PC-9 (cell line): ENCODE measurements at regions not wholly inside any gene's neighbourhood (a gene's known extent, or its start where the extent isn't known, plus 50 kb on each side); places are given as distances from the start of the nearest gene placed in this dataset.

Experiments
- BruUV-seq: library from RNA; stranded (reverse); fragments of 400-500 nt; replicated peaks from 2 replicates; lab custom pipeline; 2021; lab: Mats Ljungman, UMichigan
- CTCF ChIA-PET: fragments of 300-600 bp; sonication (Branson Sonifier 250); formaldehyde crosslinking; loops from one replicate; lab custom pipeline; 2022; ENCODE audit warnings: antibody characterized with exemption; lab: Charles Lee
- POLR2A ChIA-PET: fragments of 300-600 bp; sonication (Branson Sonifier 250); formaldehyde crosslinking; loops from one replicate; lab custom pipeline; 2022; ENCODE audit warnings: antibody characterized with exemption; ENCODE audit not compliant: unreplicated experiment; lab: Charles Lee
- DNase-seq, 2 experiments: peaks; one replicate each; pipeline versions ENCODE4 v3.0.0 to v3.0.0-alpha.2; 2015 to 2022; ENCODE audit warnings: mixed read lengths in 1 of 2
- H2AFZ ChIP-seq: fragments of 200-600 bp; sonication (generic); 2 replicates; pipeline ENCODE4 v1.8.1; 2017; ENCODE audit warnings: antibody characterized with exemption
- H3F3A ChIP-seq: fragments of 200-600 bp; sonication (generic); 2 replicates; pipeline ENCODE4 v1.8.1; 2017; ENCODE audit warnings: antibody characterized with exemption, mild to moderate bottlenecking, low read depth; ENCODE audit not compliant: insufficient read depth
- H3K27ac ChIP-seq: fragments of 200-600 bp; sonication (generic); 2 replicates; pipeline ENCODE4 v1.6.1; 2016; ENCODE audit warnings: mixed run types
- H3K27me3 ChIP-seq: fragments of 200-600 bp; sonication (generic); 2 replicates; pipeline ENCODE4 v1.6.1; 2016; ENCODE audit warnings: low read depth, mixed run types; ENCODE audit not compliant: insufficient read depth
- H3K36me3 ChIP-seq: fragments of 200-600 bp; sonication (generic); 2 replicates; pipeline ENCODE4 v1.6.1; 2016; ENCODE audit warnings: low read depth, mixed run types
- H3K4me1 ChIP-seq: fragments of 200-600 bp; sonication (generic); replicated peaks from 2 replicates; pipeline ENCODE4 v1.6.1; 2016; ENCODE audit warnings: mixed run types; ENCODE audit not compliant: insufficient read depth
- H3K4me2 ChIP-seq: fragments of 200-600 bp; sonication (generic); 2 replicates; pipeline ENCODE4 v1.6.1; 2017; ENCODE audit warnings: mixed run types
- H3K4me3 ChIP-seq: fragments of 200-600 bp; sonication (generic); 2 replicates; pipeline ENCODE4 v1.6.1; 2016; ENCODE audit warnings: mixed run types
- H3K79me2 ChIP-seq: fragments of 200-600 bp; sonication (generic); 2 replicates; pipeline ENCODE4 v1.6.1; 2017; ENCODE audit warnings: low read depth, mixed run types
- H3K9me2 ChIP-seq: fragments of 200-600 bp; sonication (generic); 2 replicates; pipeline ENCODE4 v1.8.1; 2017; ENCODE audit warnings: mild to moderate bottlenecking; ENCODE audit not compliant: insufficient read depth
- H3K9me3 ChIP-seq: fragments of 200-600 bp; sonication (generic); 2 replicates; pipeline ENCODE4 v1.8.1; 2016; ENCODE audit warnings: low read depth; ENCODE audit not compliant: insufficient read depth
- H4K20me1 ChIP-seq: fragments of 200-600 bp; sonication (generic); 2 replicates; pipeline ENCODE4 v1.8.1; 2017; ENCODE audit not compliant: insufficient read depth
- EZH2 ChIP-seq: fragments of 200-600 bp; sonication (generic); IDR thresholded peaks from 2 replicates; pipeline ENCODE4 v1.8.0; 2017; ENCODE audit warnings: antibody characterized with exemption, low read depth
- intact Hi-C: fragments of 100-400 bp; cut with micrococcal nuclease; formaldehyde crosslinking; loops from one replicate; pipeline ENCODE4 v1.10.0; 2022; ENCODE audit not compliant: unreplicated experiment
- TF ChIP-seq, protein P1 (sequence below): fragments of 200-600 bp; sonication (generic); conservative IDR thresholded peaks from 2 replicates; pipeline ENCODE4 v1.6.1; 2017; ENCODE audit warnings: mixed run types, antibody characterized with exemption, mild to moderate bottlenecking, moderate library complexity

DNA sequence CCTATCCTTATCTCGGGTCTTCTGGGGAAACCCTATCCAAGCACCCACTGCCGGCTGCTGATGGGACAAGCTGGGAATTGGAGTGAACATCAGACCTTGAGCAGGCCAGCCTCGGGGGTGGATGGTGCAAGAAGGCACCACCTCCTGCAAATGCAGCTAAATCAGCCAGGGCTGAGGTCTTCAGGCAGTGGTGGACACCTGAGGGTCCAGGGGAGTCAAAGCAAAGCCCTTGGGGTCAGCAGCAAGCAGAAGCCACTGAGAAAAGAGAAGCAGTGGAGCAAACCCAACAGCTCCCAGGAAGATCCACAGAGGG, 55.4 kb upstream of the ENPP7 start:
- Histone ChIP-seq H3K9me2 (no peaks in the 10 kb centered on the region), H3K27me3 (peaks cover 79% of the 10 kb centered on the region), H2AFZ (no peak overlapping the region), H3K4me1 (no peaks in the 10 kb centered on the region), H3K79me2 (no peaks in the 10 kb centered on the region), H3F3A (no peaks in the 10 kb centered on the region), H4K20me1 (no peaks in the 10 kb centered on the region), H3K27ac (no peak overlapping the region), H3K4me3 (no peak overlapping the region), H3K36me3 (no peaks in the 10 kb centered on the region), H3K9me3 (no peaks in the 10 kb centered on the region), H3K4me2 (no peak overlapping the region)
- TF ChIP-seq, protein P1, sequence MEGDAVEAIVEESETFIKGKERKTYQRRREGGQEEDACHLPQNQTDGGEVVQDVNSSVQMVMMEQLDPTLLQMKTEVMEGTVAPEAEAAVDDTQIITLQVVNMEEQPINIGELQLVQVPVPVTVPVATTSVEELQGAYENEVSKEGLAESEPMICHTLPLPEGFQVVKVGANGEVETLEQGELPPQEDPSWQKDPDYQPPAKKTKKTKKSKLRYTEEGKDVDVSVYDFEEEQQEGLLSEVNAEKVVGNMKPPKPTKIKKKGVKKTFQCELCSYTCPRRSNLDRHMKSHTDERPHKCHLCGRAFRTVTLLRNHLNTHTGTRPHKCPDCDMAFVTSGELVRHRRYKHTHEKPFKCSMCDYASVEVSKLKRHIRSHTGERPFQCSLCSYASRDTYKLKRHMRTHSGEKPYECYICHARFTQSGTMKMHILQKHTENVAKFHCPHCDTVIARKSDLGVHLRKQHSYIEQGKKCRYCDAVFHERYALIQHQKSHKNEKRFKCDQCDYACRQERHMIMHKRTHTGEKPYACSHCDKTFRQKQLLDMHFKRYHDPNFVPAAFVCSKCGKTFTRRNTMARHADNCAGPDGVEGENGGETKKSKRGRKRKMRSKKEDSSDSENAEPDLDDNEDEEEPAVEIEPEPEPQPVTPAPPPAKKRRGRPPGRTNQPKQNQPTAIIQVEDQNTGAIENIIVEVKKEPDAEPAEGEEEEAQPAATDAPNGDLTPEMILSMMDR, result no peak
- TF ChIP-seq EZH2, result no peak
- BruUV-seq, result no TSS peak
- intact Hi-C loops, result no loop called here
- ChIA-PET CTCF (no interaction called here), POLR2A (no interaction called here)
- DNase-seq, result no peak

DNA sequence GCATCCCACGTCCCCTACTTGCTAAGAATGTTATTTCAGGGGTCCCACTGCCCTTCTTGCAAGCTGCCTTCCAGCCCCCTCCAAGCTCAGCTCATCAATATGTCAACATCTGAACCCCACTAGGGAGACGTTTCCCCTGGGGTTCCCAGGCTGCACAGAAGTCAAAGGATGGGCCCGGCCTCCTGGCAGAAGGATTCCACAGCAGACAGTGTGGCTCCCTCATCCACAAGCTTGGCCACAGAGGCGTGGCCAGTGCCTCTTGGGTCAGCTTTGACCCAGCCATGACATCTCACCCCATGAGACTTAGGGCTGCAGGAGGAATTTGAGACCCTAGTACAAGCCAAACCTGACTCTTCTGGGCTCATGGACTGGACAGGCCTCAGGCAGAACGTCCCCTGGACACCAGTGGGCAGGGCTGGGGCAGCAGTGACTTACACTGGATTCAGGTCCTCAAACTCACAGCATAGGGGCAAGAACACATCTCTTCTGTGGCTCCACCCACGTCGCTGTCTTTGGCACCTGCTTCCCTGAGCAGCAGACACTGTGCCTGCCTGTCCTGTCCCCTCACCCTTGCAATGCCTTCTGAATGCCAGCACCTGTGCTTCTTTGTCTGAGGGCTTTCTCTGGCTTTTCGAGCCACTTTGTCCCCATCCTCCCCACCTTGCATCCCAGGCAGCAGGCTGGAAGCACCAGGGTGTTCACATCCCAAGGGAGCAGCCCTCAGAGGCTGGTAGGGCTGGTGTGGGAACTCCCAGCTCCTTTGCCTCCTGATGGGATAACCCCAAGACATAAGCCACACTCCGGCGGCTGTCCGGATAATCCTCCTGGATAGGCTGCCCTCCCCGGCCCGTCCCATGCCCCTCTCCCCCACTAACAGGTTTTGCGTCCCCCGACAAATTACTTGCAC, 56.0 kb upstream of the ENPP7 start:
- no peak for DNase-seq
- Histone ChIP-seq H3K4me2 (no peak overlapping the region), H3K36me3 (no peaks in the 10 kb centered on the region), H2AFZ (no peak overlapping the region), H3K4me1 (no peaks in the 10 kb centered on the region), H3K9me2 (no peaks in the 10 kb centered on the region), H3K27me3 (peaks cover 79% of the 10 kb centered on the region), H4K20me1 (no peaks in the 10 kb centered on the region), H3K79me2 (no peaks in the 10 kb centered on the region), H3F3A (no peaks in the 10 kb centered on the region), H3K27ac (no peak overlapping the region), H3K4me3 (no peak overlapping the region), H3K9me3 (no peaks in the 10 kb centered on the region)
- CTCF ChIA-PET, result no interaction called here
- intact Hi-C loops, result no loop called here
- no TSS peak for BruUV-seq
- POLR2A ChIA-PET, result interaction anchor here (0.5 kb wide), 1 partner anchor 448 kb away, joined by 3 read pairs; no protein-coding TSS in a partner anchor
- TF ChIP-seq, protein P1, result no peak
- no peak for TF ChIP-seq EZH2

DNA sequence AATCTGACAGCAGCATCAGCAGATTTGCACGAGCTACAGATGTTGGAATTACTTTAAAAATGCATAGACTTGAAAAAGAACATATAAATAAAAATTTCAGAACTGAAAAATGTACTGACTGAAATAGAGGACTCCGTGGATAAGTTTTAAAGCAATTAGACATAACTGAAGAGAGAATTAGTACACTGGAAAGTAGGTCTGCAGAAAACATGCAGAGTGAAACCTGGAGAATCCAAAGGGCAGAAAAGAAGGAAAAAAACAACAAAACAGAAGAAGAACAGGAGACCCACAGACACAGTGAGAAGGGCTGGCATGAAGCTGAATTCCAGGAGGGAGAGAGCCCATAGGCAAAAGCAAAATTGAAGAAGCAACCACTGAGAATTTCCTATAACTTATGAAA, 57.2 kb upstream of the ENPP7 start:
- ChIA-PET POLR2A (no interaction called here), CTCF (no interaction called here)
- no peaks in the 10 kb centered on the region for H3K9me3 ChIP-seq
- H3K36me3 ChIP-seq, result no peaks in the 10 kb centered on the region
- no peak overlapping the region for H3K27ac ChIP-seq
- no TSS peak for BruUV-seq
- no peak overlapping the region for H3K4me3 ChIP-seq
- no peaks in the 10 kb centered on the region for H3F3A ChIP-seq
- H2AFZ ChIP-seq, result no peak overlapping the region
- H4K20me1 ChIP-seq, result no peaks in the 10 kb centered on the region
- H3K9me2 ChIP-seq, result no peaks in the 10 kb centered on the region
- TF ChIP-seq EZH2, result no peak
- TF ChIP-seq, protein P1, result no peak
- H3K79me2 ChIP-seq, result no peaks in the 10 kb centered on the region
- H3K27me3 ChIP-seq, result peaks cover 80% of the 10 kb centered on the region
- DNase-seq, result no peak
- no peaks in the 10 kb centered on the region for H3K4me1 ChIP-seq
- intact Hi-C loops, result no loop called here
- no peak overlapping the region for H3K4me2 ChIP-seq
